OCI-LY1 (cell line): ENCODE measurements at regions not wholly inside any gene's neighbourhood (a gene's known extent, or its start where the extent isn't known, plus 50 kb on each side); places are given as distances from the start of the nearest gene placed in this dataset.

Experiments
- EZH2 ChIP-seq: fragments of 200-600 bp; sonication (generic), shearing (Covaris generic); IDR thresholded peaks from 2 replicates; pipeline ENCODE4 v1.8.0; 2017; ENCODE audit warnings: borderline replicate concordance, mixed run types, mild to moderate bottlenecking, antibody characterized with exemption, low read length, moderate library complexity, mixed read lengths
- TF ChIP-seq, protein P1 (sequence below): fragments of 200-600 bp; sonication (generic), shearing (Covaris generic); IDR thresholded peaks from 2 replicates; pipeline ENCODE4 v1.5.1; 2017; ENCODE audit warnings: mild to moderate bottlenecking, antibody characterized with exemption, low read length, moderate library complexity, mixed read lengths

DNA sequence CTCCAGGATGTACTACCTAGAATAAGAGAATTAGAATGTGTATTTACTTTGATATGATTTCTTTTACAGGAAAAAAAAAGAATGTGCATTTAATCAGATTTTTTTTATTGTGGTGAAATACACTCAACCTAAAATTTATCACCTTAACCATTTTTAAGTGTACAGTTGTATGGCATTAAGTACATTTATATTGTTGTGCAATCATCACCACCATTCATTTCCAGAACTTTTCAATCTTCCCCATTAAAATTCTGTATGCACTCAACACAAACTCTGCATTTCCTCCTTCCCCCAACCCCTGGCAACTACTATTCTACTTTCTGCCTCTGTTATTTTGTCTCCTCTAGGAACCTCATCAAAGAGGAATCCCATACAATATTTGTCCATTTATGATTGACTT is 66.0 kb upstream of the APC start:
- TF ChIP-seq, protein P1, sequence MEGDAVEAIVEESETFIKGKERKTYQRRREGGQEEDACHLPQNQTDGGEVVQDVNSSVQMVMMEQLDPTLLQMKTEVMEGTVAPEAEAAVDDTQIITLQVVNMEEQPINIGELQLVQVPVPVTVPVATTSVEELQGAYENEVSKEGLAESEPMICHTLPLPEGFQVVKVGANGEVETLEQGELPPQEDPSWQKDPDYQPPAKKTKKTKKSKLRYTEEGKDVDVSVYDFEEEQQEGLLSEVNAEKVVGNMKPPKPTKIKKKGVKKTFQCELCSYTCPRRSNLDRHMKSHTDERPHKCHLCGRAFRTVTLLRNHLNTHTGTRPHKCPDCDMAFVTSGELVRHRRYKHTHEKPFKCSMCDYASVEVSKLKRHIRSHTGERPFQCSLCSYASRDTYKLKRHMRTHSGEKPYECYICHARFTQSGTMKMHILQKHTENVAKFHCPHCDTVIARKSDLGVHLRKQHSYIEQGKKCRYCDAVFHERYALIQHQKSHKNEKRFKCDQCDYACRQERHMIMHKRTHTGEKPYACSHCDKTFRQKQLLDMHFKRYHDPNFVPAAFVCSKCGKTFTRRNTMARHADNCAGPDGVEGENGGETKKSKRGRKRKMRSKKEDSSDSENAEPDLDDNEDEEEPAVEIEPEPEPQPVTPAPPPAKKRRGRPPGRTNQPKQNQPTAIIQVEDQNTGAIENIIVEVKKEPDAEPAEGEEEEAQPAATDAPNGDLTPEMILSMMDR: no peak
- TF ChIP-seq EZH2: no peak
